HAP-1 (cell line): ENCODE measurements at regions not wholly inside any gene's neighbourhood (a gene's known extent, or its start where the extent isn't known, plus 50 kb on each side); places are given as distances from the start of the nearest gene placed in this dataset.

ENCODE experiments used
- DNase-seq, 2 experiments: peaks; one replicate each; pipeline ENCODE4 v3.0.0-alpha.2; 2016 to 2020; ENCODE audit warnings: low spot score in 2 of 2
- H3K27me3 ChIP-seq: fragments of 250-450 bp; sonication (Bioruptor Pico); 2 replicates; pipeline ENCODE4 v1.5.1; 2020; ENCODE audit warnings: low read depth, mild to moderate bottlenecking, moderate library complexity
- H3K36me3 ChIP-seq: fragments of 250-450 bp; sonication (Bioruptor Pico); replicated peaks from 2 replicates; pipeline ENCODE4 v1.5.1; 2020; ENCODE audit warnings: mild to moderate bottlenecking
- H3K4me1 ChIP-seq: fragments of 250-450 bp; sonication (Bioruptor Pico); 2 replicates; pipeline ENCODE4 v1.5.1; 2020; ENCODE audit warnings: mild to moderate bottlenecking
- H3K4me3 ChIP-seq: fragments of 250-450 bp; sonication (Bioruptor Pico); 2 replicates; pipeline ENCODE4 v1.5.1; 2020; ENCODE audit warnings: mild to moderate bottlenecking, moderate library complexity
- H3K9me3 ChIP-seq: fragments of 250-450 bp; sonication (Bioruptor Pico); 2 replicates; pipeline ENCODE4 v1.5.1; 2020; ENCODE audit warnings: mild to moderate bottlenecking, moderate library complexity
- in situ Hi-C: fragments of 300-500 bp; cut with MboI; formaldehyde crosslinking; loops from 3 replicates; pipeline ENCODE4 v1.14.3; 2020; ENCODE audit warnings: low sequenced_read_pairs, inconsistent platforms, mixed read lengths

DNA sequence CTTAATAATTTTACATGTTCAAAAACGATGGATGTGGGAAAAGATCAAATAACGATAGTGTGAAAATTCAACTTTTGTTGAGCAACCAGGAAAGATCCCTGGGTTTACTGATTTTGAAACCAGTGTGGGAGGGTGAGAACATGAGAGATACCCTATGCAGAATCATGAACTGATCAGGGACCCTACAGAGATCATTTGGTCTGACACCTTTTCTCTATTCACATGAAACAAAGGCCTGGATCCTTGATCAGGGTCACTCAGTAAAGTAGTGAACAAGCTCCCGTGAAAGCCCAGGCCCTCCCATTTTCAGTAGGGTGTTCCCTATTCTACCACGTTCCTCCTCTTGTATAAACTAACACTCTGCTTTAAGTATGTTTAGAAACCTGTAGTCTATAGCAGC lies 60.5 kb upstream of the DUSP22 start:
- Histone ChIP-seq H3K36me3 (no peaks in the 10 kb centered on the region), H3K9me3 (no peaks in the 10 kb centered on the region), H3K4me3 (no peak overlapping the region), H3K4me1 (no peaks in the 10 kb centered on the region), H3K27me3 (no peaks in the 10 kb centered on the region)
- DNase-seq: no peak
- in situ Hi-C loops: no loop called here

DNA sequence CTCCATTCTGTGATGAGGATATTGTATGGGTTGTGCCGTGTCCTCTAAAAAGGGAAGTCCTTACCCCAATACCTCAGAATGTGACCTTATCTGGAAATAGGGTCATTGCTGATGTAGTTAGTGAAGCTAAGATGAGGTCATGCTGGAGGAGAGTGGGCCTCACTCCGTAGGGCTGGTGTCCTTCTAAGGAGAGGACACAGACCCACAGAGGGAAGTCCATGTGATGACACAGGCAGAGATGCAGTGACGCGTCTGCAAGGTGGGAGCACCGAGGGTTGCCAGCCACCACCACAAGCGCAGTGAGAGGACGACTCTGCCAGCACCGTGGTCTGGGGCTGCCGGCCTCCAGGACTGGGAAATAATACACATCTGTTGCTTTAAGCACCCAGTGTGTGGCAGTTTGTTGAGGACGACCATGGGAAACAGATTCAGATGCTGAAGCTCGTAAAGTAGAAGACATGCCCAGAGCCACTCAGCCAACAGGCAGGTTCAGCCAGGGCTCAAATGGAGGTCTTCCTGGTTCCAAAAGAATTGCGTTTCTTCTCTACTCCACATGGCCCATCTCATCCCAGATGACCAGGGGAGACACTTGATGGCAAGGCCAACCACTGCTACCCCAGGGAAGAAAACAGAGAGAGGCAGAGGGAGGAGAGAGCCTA lies 59.2 kb upstream of the DUSP22 start:
- H3K27me3 ChIP-seq: no peaks in the 10 kb centered on the region
- H3K9me3 ChIP-seq: no peaks in the 10 kb centered on the region
- no peaks in the 10 kb centered on the region for H3K36me3 ChIP-seq
- no peak overlapping the region for H3K4me3 ChIP-seq
- DNase-seq: no peak
- in situ Hi-C loops: no loop called here
- H3K4me1 ChIP-seq: no peaks in the 10 kb centered on the region

DNA sequence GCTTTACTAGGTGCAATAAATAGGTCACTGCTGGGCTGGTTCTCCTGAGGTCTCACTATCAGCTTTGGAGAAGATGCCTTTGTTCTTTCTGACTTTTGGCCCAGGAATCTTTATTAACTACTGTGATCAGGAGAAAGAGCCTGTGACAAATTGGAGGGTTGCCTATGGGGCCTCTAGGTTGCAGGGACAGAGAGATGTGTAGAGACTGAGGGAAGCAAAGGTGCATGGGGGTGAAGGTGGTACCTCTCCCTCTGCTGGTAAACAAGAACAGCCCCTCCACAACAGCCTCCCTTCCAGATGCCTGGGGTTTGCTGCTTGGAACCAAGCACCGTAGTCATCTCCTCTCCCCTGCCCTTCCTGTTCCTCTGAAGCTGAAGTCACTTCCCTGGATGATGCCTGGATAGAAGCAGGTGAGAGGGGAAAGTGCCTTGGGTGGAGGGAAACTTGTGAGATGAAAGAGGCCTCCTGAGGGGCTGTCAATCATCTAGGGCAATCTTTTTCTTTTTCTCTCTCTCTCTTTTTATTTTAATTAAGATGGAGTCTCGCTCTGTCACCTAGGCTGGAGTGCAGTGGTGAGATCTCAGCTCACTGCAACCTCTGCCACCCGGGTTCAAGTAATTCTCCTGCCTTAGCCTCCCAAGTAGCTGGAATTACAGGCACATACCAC lies 57.4 kb upstream of the DUSP22 start:
- H3K4me3 ChIP-seq: no peak overlapping the region
- DNase-seq: no peak
- no peaks in the 10 kb centered on the region for H3K9me3 ChIP-seq
- no peaks in the 10 kb centered on the region for H3K27me3 ChIP-seq
- in situ Hi-C loops: no loop called here
- no peaks in the 10 kb centered on the region for H3K36me3 ChIP-seq
- H3K4me1 ChIP-seq: no peaks in the 10 kb centered on the region

DNA sequence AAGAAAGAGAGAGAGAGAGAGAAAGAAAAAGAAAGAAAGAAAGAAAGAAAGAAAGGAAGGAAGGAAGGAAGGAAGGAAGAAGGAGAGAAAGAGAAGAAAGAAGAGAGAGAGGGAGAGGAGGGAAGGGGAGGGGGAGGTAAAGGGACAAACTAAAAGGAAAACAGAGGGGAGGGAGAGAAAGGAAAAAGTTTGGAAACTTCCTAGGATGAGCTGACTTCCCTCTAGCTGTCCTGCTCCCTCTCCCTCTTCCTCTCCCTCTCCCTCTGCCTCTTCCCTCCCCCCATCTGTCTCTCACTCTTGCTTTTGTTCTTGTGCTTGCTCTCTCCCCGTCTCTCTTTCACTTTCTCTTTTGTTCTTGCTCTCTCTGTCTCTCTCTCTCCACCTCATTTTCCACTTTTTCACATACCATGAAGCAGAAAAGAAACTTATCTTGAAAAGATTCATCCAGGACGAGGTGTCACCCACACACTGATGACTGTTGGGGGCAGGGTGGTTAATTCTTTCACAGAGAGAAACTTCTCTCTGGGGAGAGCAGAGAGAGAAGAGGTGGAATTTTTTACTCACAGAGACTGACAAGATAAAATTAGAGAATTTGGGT lies 56.4 kb upstream of the DUSP22 start:
- no peak for DNase-seq
- no peak overlapping the region for H3K4me3 ChIP-seq
- in situ Hi-C loops: no loop called here
- H3K4me1 ChIP-seq: no peaks in the 10 kb centered on the region
- no peaks in the 10 kb centered on the region for H3K9me3 ChIP-seq
- no peaks in the 10 kb centered on the region for H3K36me3 ChIP-seq
- H3K27me3 ChIP-seq: no peaks in the 10 kb centered on the region

DNA sequence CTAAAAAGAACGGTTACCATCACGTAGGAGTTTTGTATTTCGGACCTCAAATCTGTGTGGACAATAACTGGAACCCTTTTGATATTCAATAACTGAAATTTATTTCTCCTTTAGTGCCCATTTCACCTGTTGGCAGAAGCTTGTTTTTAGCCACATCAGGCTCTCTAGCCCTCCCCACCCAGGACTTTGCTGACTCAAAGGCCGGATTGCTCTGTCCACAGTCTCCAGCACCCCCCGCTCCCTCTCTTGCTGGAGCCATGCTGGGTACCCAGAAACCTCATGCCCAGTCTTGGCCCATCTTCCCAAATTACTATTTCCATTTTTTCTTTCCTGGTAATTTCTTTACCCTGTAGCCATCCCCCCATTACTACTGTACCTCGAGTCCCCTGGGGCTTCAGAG lies 55.8 kb upstream of the DUSP22 start:
- no peaks in the 10 kb centered on the region for H3K4me1 ChIP-seq
- no peaks in the 10 kb centered on the region for H3K9me3 ChIP-seq
- in situ Hi-C loops: no loop called here
- no peak overlapping the region for H3K4me3 ChIP-seq
- no peaks in the 10 kb centered on the region for H3K36me3 ChIP-seq
- no peak for DNase-seq
- peaks cover under 1% of the 10 kb centered on the region; the same call in 1 of the 2 replicates for H3K27me3 ChIP-seq

DNA sequence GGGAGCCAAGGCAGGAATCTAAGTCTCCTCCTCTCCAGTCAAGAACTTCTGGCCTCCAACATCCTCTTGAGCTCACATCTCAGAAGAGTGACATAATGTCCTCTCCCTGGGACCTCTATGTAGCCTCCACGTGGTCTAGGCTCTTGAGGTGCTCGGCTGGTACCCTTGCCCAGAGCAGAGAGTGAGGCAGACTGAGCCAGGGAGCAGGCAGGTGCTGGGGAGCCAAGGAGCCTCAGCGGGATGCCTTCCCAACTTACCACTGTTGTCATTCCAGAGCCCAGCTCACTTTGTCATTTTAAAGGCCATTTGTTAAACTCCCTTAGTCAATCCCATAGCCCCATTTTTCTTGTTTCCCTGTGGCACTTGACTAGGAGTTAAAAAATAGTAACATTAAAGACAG lies 52.1 kb upstream of the DUSP22 start:
- DNase-seq: no peak
- Histone ChIP-seq H3K27me3 (peaks cover 8% of the 10 kb centered on the region; the same call in 1 of the 2 replicates), H3K4me1 (no peaks in the 10 kb centered on the region), H3K4me3 (no peak overlapping the region), H3K36me3 (no peaks in the 10 kb centered on the region), H3K9me3 (no peaks in the 10 kb centered on the region)
- in situ Hi-C loops: no loop called here

DNA sequence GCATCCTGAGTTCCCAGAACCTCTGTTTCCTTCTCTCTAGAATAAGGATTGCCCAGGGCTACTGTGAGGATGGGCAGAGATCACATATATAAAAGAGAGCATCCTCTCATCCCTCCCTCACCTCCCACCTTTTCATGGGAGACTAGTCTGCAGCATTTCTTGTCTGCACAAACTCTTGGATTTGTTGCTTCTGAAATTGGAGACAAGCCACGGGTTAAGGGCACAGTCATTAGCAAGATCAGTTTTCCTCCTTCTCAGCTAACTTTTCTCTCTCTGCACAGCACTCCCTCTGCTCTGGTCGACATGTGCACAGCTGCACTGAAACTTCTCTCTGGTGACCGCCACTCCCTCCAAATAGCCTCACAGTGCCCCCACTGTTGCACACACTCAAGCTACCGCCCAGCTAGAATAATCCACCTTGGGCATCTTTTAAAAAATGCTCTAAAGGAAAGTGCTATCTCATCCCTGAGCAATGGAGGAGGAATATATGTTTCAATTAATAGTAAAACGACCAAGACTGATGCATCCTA lies 50.9 kb upstream of the DUSP22 start:
- H3K9me3 ChIP-seq: no peaks in the 10 kb centered on the region
- no peaks in the 10 kb centered on the region for H3K4me1 ChIP-seq
- no peaks in the 10 kb centered on the region for H3K36me3 ChIP-seq
- no peak overlapping the region for H3K4me3 ChIP-seq
- DNase-seq: no peak
- peaks cover 8% of the 10 kb centered on the region; the same call in 1 of the 2 replicates for H3K27me3 ChIP-seq
- in situ Hi-C loops: no loop called here
